Neural crest cell (in vitro differentiated cells): ENCODE measurements at regions not wholly inside any gene's neighbourhood (a gene's known extent, or its start where the extent isn't known, plus 50 kb on each side); places are given as distances from the start of the nearest gene placed in this dataset.

Experiments used
- DNase-seq: peaks from one replicate; pipeline ENCODE4 v3.0.0; 2021; ENCODE audit warnings: low read depth, mixed read lengths, low spot score
- H3K27ac Mint-ChIP-seq: one replicate; pipeline ENCODE4 v1.8.0; 2021; ENCODE audit warnings: mild to moderate bottlenecking, mixed read lengths; ENCODE audit not compliant: unreplicated experiment
- H3K27me3 Mint-ChIP-seq: 2 replicates; pipeline ENCODE4 v1.8.0; 2021; ENCODE audit warnings: low read depth, mild to moderate bottlenecking, mixed read lengths
- H3K36me3 Mint-ChIP-seq: 2 replicates; pipeline ENCODE4 v1.8.0; 2021; ENCODE audit warnings: low read depth, mild to moderate bottlenecking, mixed read lengths
- H3K4me1 Mint-ChIP-seq: 2 replicates; pipeline ENCODE4 v1.8.0; 2021; ENCODE audit warnings: mixed read lengths
- H3K4me3 Mint-ChIP-seq: one replicate; pipeline ENCODE4 v1.8.0; 2021; ENCODE audit warnings: mild to moderate bottlenecking, mixed read lengths
- H3K9me3 Mint-ChIP-seq: 2 replicates; pipeline ENCODE4 v1.8.0; 2021; ENCODE audit warnings: mixed read lengths
- CTCF ChIP-seq: fragments of 200-600 bp; sonication (generic); conservative IDR thresholded peaks from 2 replicates; pipeline ENCODE4 v1.5.0; 2021; ENCODE audit warnings: antibody characterized with exemption, mild to moderate bottlenecking

GRCh38 chr4:33864290-33864859, 2379.9 kb downstream of the ARAP2 start:
- Mint-ChIP-seq H3K27me3 (no peaks in the 10 kb centered on the region), H3K4me1 (no peaks in the 10 kb centered on the region), H3K36me3 (peaks cover 4% of the 10 kb centered on the region), H3K4me3 (no peak overlapping the region), H3K9me3 (peaks cover 7% of the 10 kb centered on the region), H3K27ac (no peak overlapping the region)
- no peak for TF ChIP-seq CTCF
- DNase-seq = no peak

- Mint-ChIP-seq H3K4me3 (no peak overlapping the region), H3K4me1 (no peaks in the 10 kb centered on the region), H3K9me3 (peaks cover 9% of the 10 kb centered on the region), H3K36me3 (no peaks in the 10 kb centered on the region), H3K27ac (no peak overlapping the region), H3K27me3 (no peaks in the 10 kb centered on the region)
- TF ChIP-seq CTCF = no peak
- DNase-seq = no peak
These were observed 2370.5 kb downstream of the ARAP2 start for GRCh38 chr4:33873791-33874190.

GRCh38 chr4:33878710-33879109, 2365.6 kb downstream of the ARAP2 start:
- Mint-ChIP-seq H3K27me3 (no peaks in the 10 kb centered on the region), H3K4me3 (no peak overlapping the region)

GRCh38 chr4:33881176-33881575, 2363.1 kb downstream of the ARAP2 start:
- Mint-ChIP-seq H3K4me3 (no peak overlapping the region), H3K4me1 (no peaks in the 10 kb centered on the region), H3K27me3 (no peaks in the 10 kb centered on the region), H3K36me3 (no peaks in the 10 kb centered on the region), H3K9me3 (no peaks in the 10 kb centered on the region), H3K27ac (no peak overlapping the region)
- no peak for DNase-seq
- no peak for TF ChIP-seq CTCF

More at GRCh38 chr4:33878710-33879109, 2365.6 kb downstream of the ARAP2 start:
- H3K36me3 Mint-ChIP-seq = no peaks in the 10 kb centered on the region
- no peaks in the 10 kb centered on the region for H3K9me3 Mint-ChIP-seq
- no peak overlapping the region for H3K27ac Mint-ChIP-seq
- DNase-seq = no peak
- H3K4me1 Mint-ChIP-seq = no peaks in the 10 kb centered on the region
- TF ChIP-seq CTCF = no peak

- Mint-ChIP-seq H3K9me3 (no peaks in the 10 kb centered on the region), H3K4me1 (no peaks in the 10 kb centered on the region), H3K4me3 (no peak overlapping the region), H3K36me3 (no peaks in the 10 kb centered on the region), H3K27ac (no peak overlapping the region), H3K27me3 (no peaks in the 10 kb centered on the region)
- TF ChIP-seq CTCF = no peak
- DNase-seq = no peak
These were observed 2361.9 kb downstream of the ARAP2 start for GRCh38 chr4:33882246-33882990.
